Stimulated activated effector memory CD8-positive, alpha-beta T cell treated with anti-CD3 and anti-CD28 coated beads, Interleukin-12 subunit alpha, Interleukin-12 subunit beta, amount 100 ng/mL, for 72 hours (primary cell): ENCODE measurements at regions not wholly inside any gene's neighbourhood (a gene's known extent, or its start where the extent isn't known, plus 50 kb on each side); places are given as distances from the start of the nearest gene placed in this dataset.

ENCODE experiments used
- ATAC-seq: fragments of 150-1000 bp; cut with Tn5 transposase; 2 replicates; pipeline ENCODE4 v1.10.0; 2021
- DNase-seq, 2 donors: peaks; one replicate each; pipeline ENCODE4 v3.0.0; 2021 to 2022; ENCODE audit warnings: low spot score in 2 of 2
- H3K27ac Mint-ChIP-seq: one replicate; pipeline ENCODE4 v1.8.0; 2022; ENCODE audit warnings: mild to moderate bottlenecking, mixed read lengths
- H3K36me3 Mint-ChIP-seq: one replicate; pipeline ENCODE4 v1.8.0; 2022; ENCODE audit warnings: mild to moderate bottlenecking, mixed read lengths
- H3K4me1 Mint-ChIP-seq: one replicate; pipeline ENCODE4 v1.8.0; 2022; ENCODE audit warnings: mixed read lengths
- H3K4me3 Mint-ChIP-seq: one replicate; pipeline ENCODE4 v1.8.0; 2022; ENCODE audit warnings: mild to moderate bottlenecking, mixed read lengths
- H3K9me3 Mint-ChIP-seq: one replicate; pipeline ENCODE4 v1.8.0; 2022; ENCODE audit warnings: mixed read lengths

- H3K9me3 Mint-ChIP-seq, result no peaks in the 10 kb centered on the region
- H3K27ac Mint-ChIP-seq, result no peak overlapping the region
- no peak overlapping the region for H3K4me3 Mint-ChIP-seq
- DNase-seq (no peak), ATAC-seq (no peak)
- H3K4me1 Mint-ChIP-seq, result no peaks in the 10 kb centered on the region
- H3K36me3 Mint-ChIP-seq, result no peaks in the 10 kb centered on the region
These were observed 240.5 kb downstream of the METTL4 start for GRCh38 chr18:2330764-2331163.

- Mint-ChIP-seq H3K4me1 (no peaks in the 10 kb centered on the region), H3K36me3 (no peaks in the 10 kb centered on the region), H3K27ac (no peak overlapping the region), H3K4me3 (no peak overlapping the region), H3K9me3 (no peaks in the 10 kb centered on the region)
- no peak for ATAC-seq
- no peak for DNase-seq
These were observed 239.8 kb downstream of the METTL4 start for GRCh38 chr18:2331491-2331890.

GRCh38 chr18:2336690-2337392, 234.5 kb downstream of the METTL4 start:
- Mint-ChIP-seq H3K4me1 (no peaks in the 10 kb centered on the region), H3K36me3 (no peaks in the 10 kb centered on the region), H3K27ac (no peak overlapping the region), H3K4me3 (no peak overlapping the region), H3K9me3 (no peaks in the 10 kb centered on the region)
- ATAC-seq (no peak), DNase-seq (no peak)

GRCh38 chr18:2337552-2338141, 233.7 kb downstream of the METTL4 start:
- ATAC-seq, result peak; percentile 51

GRCh38 chr18:2338601-2339000, 232.7 kb downstream of the METTL4 start:
- H3K9me3 Mint-ChIP-seq, result no peaks in the 10 kb centered on the region
- H3K36me3 Mint-ChIP-seq, result no peaks in the 10 kb centered on the region
- H3K27ac Mint-ChIP-seq, result no peak overlapping the region
- DNase-seq, result no peak
- no peak for ATAC-seq
- H3K4me1 Mint-ChIP-seq, result no peaks in the 10 kb centered on the region
- H3K4me3 Mint-ChIP-seq, result no peak overlapping the region

More at GRCh38 chr18:2337552-2338141, 233.7 kb downstream of the METTL4 start:
- H3K4me1 Mint-ChIP-seq, result no peaks in the 10 kb centered on the region
- peak in 1 of 2 donors; percentile 67 for DNase-seq
- H3K27ac Mint-ChIP-seq, result no peak overlapping the region
- no peak overlapping the region for H3K4me3 Mint-ChIP-seq
- no peaks in the 10 kb centered on the region for H3K36me3 Mint-ChIP-seq
- no peaks in the 10 kb centered on the region for H3K9me3 Mint-ChIP-seq

- Mint-ChIP-seq H3K9me3 (no peaks in the 10 kb centered on the region), H3K27ac (no peak overlapping the region), H3K4me1 (no peaks in the 10 kb centered on the region), H3K4me3 (no peak overlapping the region), H3K36me3 (no peaks in the 10 kb centered on the region)
- DNase-seq, result no peak
- no peak for ATAC-seq
These were observed 231.0 kb downstream of the METTL4 start for GRCh38 chr18:2340335-2340734.

- H3K9me3 Mint-ChIP-seq, result no peaks in the 10 kb centered on the region
- DNase-seq (no peak), ATAC-seq (no peak)
- no peaks in the 10 kb centered on the region for H3K36me3 Mint-ChIP-seq
- H3K27ac Mint-ChIP-seq, result no peak overlapping the region
- H3K4me3 Mint-ChIP-seq, result no peak overlapping the region
- H3K4me1 Mint-ChIP-seq, result no peaks in the 10 kb centered on the region
These were observed 223.3 kb downstream of the METTL4 start for GRCh38 chr18:2348003-2348402.

- no peak overlapping the region for H3K27ac Mint-ChIP-seq
- ATAC-seq (no peak), DNase-seq (no peak)
- H3K36me3 Mint-ChIP-seq, result no peaks in the 10 kb centered on the region
- H3K4me3 Mint-ChIP-seq, result no peak overlapping the region
- no peaks in the 10 kb centered on the region for H3K4me1 Mint-ChIP-seq
- no peaks in the 10 kb centered on the region for H3K9me3 Mint-ChIP-seq
These were observed 220.0 kb downstream of the METTL4 start for GRCh38 chr18:2351126-2351850.

- ATAC-seq (no peak), DNase-seq (no peak)
- Mint-ChIP-seq H3K36me3 (no peaks in the 10 kb centered on the region), H3K9me3 (no peaks in the 10 kb centered on the region), H3K4me3 (no peak overlapping the region), H3K4me1 (no peaks in the 10 kb centered on the region), H3K27ac (no peak overlapping the region)
These were observed 217.0 kb downstream of the METTL4 start for GRCh38 chr18:2354292-2354691.

- ATAC-seq, result no peak
- Mint-ChIP-seq H3K9me3 (no peaks in the 10 kb centered on the region), H3K27ac (no peak overlapping the region), H3K4me3 (no peak overlapping the region), H3K4me1 (no peaks in the 10 kb centered on the region), H3K36me3 (no peaks in the 10 kb centered on the region)
- no peak for DNase-seq
These were observed 214.4 kb downstream of the METTL4 start for GRCh38 chr18:2356906-2357305.

- Mint-ChIP-seq H3K9me3 (no peaks in the 10 kb centered on the region), H3K27ac (no peak overlapping the region), H3K4me1 (no peaks in the 10 kb centered on the region), H3K4me3 (no peak overlapping the region), H3K36me3 (no peaks in the 10 kb centered on the region)
- no peak for ATAC-seq
- DNase-seq, result no peak
These were observed 210.4 kb downstream of the METTL4 start for GRCh38 chr18:2360861-2361260.

- H3K4me1 Mint-ChIP-seq, result no peaks in the 10 kb centered on the region
- DNase-seq (no peak), ATAC-seq (no peak)
- H3K9me3 Mint-ChIP-seq, result no peaks in the 10 kb centered on the region
- no peak overlapping the region for H3K4me3 Mint-ChIP-seq
- H3K27ac Mint-ChIP-seq, result no peak overlapping the region
- no peaks in the 10 kb centered on the region for H3K36me3 Mint-ChIP-seq
These were observed 203.2 kb downstream of the METTL4 start for GRCh38 chr18:2368102-2368501.

- no peaks in the 10 kb centered on the region for H3K36me3 Mint-ChIP-seq
- no peak overlapping the region for H3K4me3 Mint-ChIP-seq
- no peaks in the 10 kb centered on the region for H3K9me3 Mint-ChIP-seq
- no peak overlapping the region for H3K27ac Mint-ChIP-seq
- H3K4me1 Mint-ChIP-seq, result no peaks in the 10 kb centered on the region
- ATAC-seq (no peak), DNase-seq (no peak)
These were observed 194.6 kb downstream of the METTL4 start for GRCh38 chr18:2376707-2377106.

- no peak overlapping the region for H3K4me3 Mint-ChIP-seq
- no peak overlapping the region for H3K27ac Mint-ChIP-seq
- no peaks in the 10 kb centered on the region for H3K9me3 Mint-ChIP-seq
- DNase-seq, result no peak
- no peaks in the 10 kb centered on the region for H3K36me3 Mint-ChIP-seq
- no peaks in the 10 kb centered on the region for H3K4me1 Mint-ChIP-seq
- ATAC-seq, result no peak
These were observed 191.2 kb downstream of the METTL4 start for GRCh38 chr18:2380101-2380500.

- H3K9me3 Mint-ChIP-seq, result no peaks in the 10 kb centered on the region
- no peaks in the 10 kb centered on the region for H3K4me1 Mint-ChIP-seq
- H3K4me3 Mint-ChIP-seq, result no peak overlapping the region
- ATAC-seq (no peak), DNase-seq (no peak)
- H3K27ac Mint-ChIP-seq, result no peak overlapping the region
- no peaks in the 10 kb centered on the region for H3K36me3 Mint-ChIP-seq
These were observed 189.8 kb downstream of the METTL4 start for GRCh38 chr18:2381539-2381938.

- ATAC-seq (no peak), DNase-seq (no peak)
- Mint-ChIP-seq H3K27ac (no peak overlapping the region), H3K4me3 (no peak overlapping the region), H3K36me3 (no peaks in the 10 kb centered on the region), H3K4me1 (no peaks in the 10 kb centered on the region), H3K9me3 (peaks cover 11% of the 10 kb centered on the region)
These were observed 183.7 kb downstream of the METTL4 start for GRCh38 chr18:2387588-2387987.
